K562 (cell line): ENCODE measurements at regions not wholly inside any gene's neighbourhood (a gene's known extent, or its start where the extent isn't known, plus 50 kb on each side); places are given as distances from the start of the nearest gene placed in this dataset.

Experiments
- CTCF ChIP-seq, 3 experiments: IDR thresholded peaks in 2 of 3; conservative IDR thresholded peaks in 1 of 3; 2 replicates each; pipeline ENCODE4 v1.5.1; 2011 to 2012; ENCODE audit warnings: low read length in 3 of 3, mild to moderate bottlenecking in 3 of 3, control low read depth in 2 of 3, improper control_type of control experiment in 1 of 3, inconsistent platforms in 1 of 3, low read depth in 1 of 3, mixed read lengths in 1 of 3, moderate library complexity in 1 of 3; ENCODE audit not compliant: insufficient read depth in 2 of 3
- EHMT2 ChIP-seq: fragments of 450-650 bp; IDR thresholded peaks from 2 replicates; pipeline ENCODE4 v1.6.1; 2018; ENCODE audit warnings: antibody characterized with exemption
- ELK1 ChIP-seq: sonication (generic); formaldehyde crosslinking; IDR thresholded peaks from 2 replicates; pipeline ENCODE4 v1.8.1; 2022; ENCODE audit warnings: missing genetic modification reagents
- EP300 ChIP-seq: IDR thresholded peaks from 2 replicates; pipeline ENCODE4 v1.6.1; 2012; ENCODE audit warnings: low read length, improper control_type of control experiment
- GTF2A2 ChIP-seq: IDR thresholded peaks from 2 replicates; pipeline ENCODE4 v1.6.1; 2016; ENCODE audit warnings: mild to moderate bottlenecking, missing genetic modification characterization, missing compliant biosample characterization
- MIER1 ChIP-seq: fragments of 450-650 bp; IDR thresholded peaks from 2 replicates; pipeline ENCODE4 v1.6.1; 2016; ENCODE audit warnings: antibody characterized with exemption, mild to moderate bottlenecking, low read depth
- MXI1 ChIP-seq: IDR thresholded peaks from 2 replicates; pipeline ENCODE4 v1.6.1; 2011; ENCODE audit warnings: low read depth, mild to moderate bottlenecking, improper control_type of control experiment, low read length
- POLR2A ChIP-seq: fragments of 450-650 bp; conservative IDR thresholded peaks from 2 replicates; pipeline ENCODE4 v1.6.1; 2016
- RCOR1 ChIP-seq, 2 experiments: IDR thresholded peaks; 2 replicates each; pipeline ENCODE4 v1.6.1; 2012; ENCODE audit warnings: low read depth in 2 of 2, low read length in 2 of 2, borderline replicate concordance in 1 of 2, improper control_type of control experiment in 1 of 2
- ZBTB5 ChIP-seq: fragments of 450-650 bp; IDR thresholded peaks from 2 replicates; pipeline ENCODE4 v1.6.1; 2017; ENCODE audit warnings: antibody characterized with exemption

- TF ChIP-seq ELK1: no peak
- no peak for TF ChIP-seq MIER1
- TF ChIP-seq EHMT2: no peak
- TF ChIP-seq ZBTB5: no peak
- no peak for TF ChIP-seq CTCF (IDR thresholded peaks at IDR 0.05 in 2 of 3, conservative IDR thresholded peaks at IDR 0.05 in 1 of 3; ENCODE audit: insufficient read depth in 2 of 3, low read depth in 1 of 3, low read length in 3 of 3)
- no peak for TF ChIP-seq POLR2A
- TF ChIP-seq RCOR1 (IDR thresholded peaks at IDR 0.05; ENCODE audit: borderline replicate concordance in 1 of 2, low read depth in 2 of 2, low read length in 2 of 2): no peak
- TF ChIP-seq EP300: no peak
- TF ChIP-seq GTF2A2 (tag): no peak
- no peak for TF ChIP-seq MXI1
Measured at GRCh38 chr19:28539759-28540158, 673.2 kb downstream of the UQCRFS1 start.
